Mesothelial cell of epicardium (in vitro differentiated cells): ENCODE measurements at regions not wholly inside any gene's neighbourhood (a gene's known extent, or its start where the extent isn't known, plus 50 kb on each side); places are given as distances from the start of the nearest gene placed in this dataset.
"Not testable (repeated sequence)": the region's sequence is repeated elsewhere in the genome, so short reads cannot be mapped to it uniquely, and the experiment has no call there.

Experiments used
- DNase-seq, 2 experiments: peaks; one replicate each; pipeline ENCODE4 v3.0.0; 2021; ENCODE audit warnings: low spot score in 2 of 2; ENCODE audit not compliant: unreplicated experiment in 2 of 2
- H3K27ac Mint-ChIP-seq: 2 replicates; pipeline ENCODE4 v1.8.0; 2021; ENCODE audit warnings: mixed read lengths
- H3K27me3 Mint-ChIP-seq: 2 replicates; pipeline ENCODE4 v1.8.0; 2021; ENCODE audit warnings: low read depth, mixed read lengths
- H3K36me3 Mint-ChIP-seq: 2 replicates; pipeline ENCODE4 v1.8.0; 2021; ENCODE audit warnings: mixed read lengths
- H3K4me1 Mint-ChIP-seq: 2 replicates; pipeline ENCODE4 v1.8.0; 2021; ENCODE audit warnings: mixed read lengths
- H3K4me3 Mint-ChIP-seq: 2 replicates; pipeline ENCODE4 v1.8.0; 2021; ENCODE audit warnings: mild to moderate bottlenecking, moderate library complexity, mixed read lengths
- H3K9me3 Mint-ChIP-seq: 2 replicates; pipeline ENCODE4 v1.8.0; 2021; ENCODE audit warnings: mixed read lengths
- TF ChIP-seq, protein P1 (sequence below): fragments of 200-600 bp; sonication (generic); IDR thresholded peaks from one replicate; pipeline ENCODE4 v1.5.0; 2021; ENCODE audit warnings: antibody characterized with exemption; ENCODE audit not compliant: unreplicated experiment

DNA sequence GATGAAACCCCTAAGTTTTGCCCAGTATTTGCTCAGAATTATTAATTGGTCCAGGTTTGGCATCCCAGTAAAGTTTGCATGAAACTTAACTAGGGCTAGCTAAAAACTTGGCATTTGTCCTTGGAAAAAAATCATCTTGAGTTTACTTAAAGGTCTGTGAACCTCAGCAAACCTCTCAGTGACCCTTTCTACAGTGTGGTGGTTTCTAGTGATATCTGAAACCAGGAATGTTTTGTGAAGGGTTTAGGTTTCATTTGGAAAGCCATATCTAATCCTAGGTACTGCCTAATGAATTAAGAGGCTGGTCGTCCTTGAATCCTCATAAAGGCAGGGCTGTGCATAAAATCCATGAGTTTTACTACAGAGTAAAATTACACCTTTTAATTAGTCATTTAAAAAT, 218.5 kb upstream of the ANKRD50 start:
- H3K36me3 Mint-ChIP-seq = no peaks in the 10 kb centered on the region
- H3K4me3 Mint-ChIP-seq = no peak overlapping the region
- DNase-seq = no peak
- H3K4me1 Mint-ChIP-seq = peaks cover 53% of the 10 kb centered on the region
- no peaks in the 10 kb centered on the region for H3K27me3 Mint-ChIP-seq
- TF ChIP-seq, protein P1, sequence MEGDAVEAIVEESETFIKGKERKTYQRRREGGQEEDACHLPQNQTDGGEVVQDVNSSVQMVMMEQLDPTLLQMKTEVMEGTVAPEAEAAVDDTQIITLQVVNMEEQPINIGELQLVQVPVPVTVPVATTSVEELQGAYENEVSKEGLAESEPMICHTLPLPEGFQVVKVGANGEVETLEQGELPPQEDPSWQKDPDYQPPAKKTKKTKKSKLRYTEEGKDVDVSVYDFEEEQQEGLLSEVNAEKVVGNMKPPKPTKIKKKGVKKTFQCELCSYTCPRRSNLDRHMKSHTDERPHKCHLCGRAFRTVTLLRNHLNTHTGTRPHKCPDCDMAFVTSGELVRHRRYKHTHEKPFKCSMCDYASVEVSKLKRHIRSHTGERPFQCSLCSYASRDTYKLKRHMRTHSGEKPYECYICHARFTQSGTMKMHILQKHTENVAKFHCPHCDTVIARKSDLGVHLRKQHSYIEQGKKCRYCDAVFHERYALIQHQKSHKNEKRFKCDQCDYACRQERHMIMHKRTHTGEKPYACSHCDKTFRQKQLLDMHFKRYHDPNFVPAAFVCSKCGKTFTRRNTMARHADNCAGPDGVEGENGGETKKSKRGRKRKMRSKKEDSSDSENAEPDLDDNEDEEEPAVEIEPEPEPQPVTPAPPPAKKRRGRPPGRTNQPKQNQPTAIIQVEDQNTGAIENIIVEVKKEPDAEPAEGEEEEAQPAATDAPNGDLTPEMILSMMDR = no peak
- H3K27ac Mint-ChIP-seq = peak overlapping the region; percentile 75
- H3K9me3 Mint-ChIP-seq = peaks cover 10% of the 10 kb centered on the region

DNA sequence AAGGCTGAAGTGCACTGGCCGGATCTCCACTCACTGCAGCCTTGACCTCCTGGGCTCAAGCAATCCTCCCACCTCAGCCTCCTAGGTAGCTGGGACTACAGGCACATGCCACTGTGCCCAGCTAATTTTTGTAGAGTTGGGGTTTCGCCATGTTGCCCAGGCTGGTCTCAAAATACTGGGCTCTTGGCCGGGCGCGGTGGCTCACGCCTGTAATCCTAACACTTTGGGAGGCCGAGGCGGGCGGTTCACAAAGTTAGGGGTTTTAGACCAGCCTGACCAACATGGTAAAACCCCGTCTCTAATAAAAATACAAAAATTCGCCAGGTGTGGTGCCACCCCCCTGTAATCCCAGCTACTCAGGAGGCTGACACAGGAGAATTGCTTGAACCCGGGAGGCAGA, 210.2 kb upstream of the ANKRD50 start:
- H3K27me3 Mint-ChIP-seq, H3K36me3 Mint-ChIP-seq, H3K27ac Mint-ChIP-seq, H3K4me3 Mint-ChIP-seq, H3K9me3 Mint-ChIP-seq, DNase-seq, H3K4me1 Mint-ChIP-seq: not testable (repeated sequence)

DNA sequence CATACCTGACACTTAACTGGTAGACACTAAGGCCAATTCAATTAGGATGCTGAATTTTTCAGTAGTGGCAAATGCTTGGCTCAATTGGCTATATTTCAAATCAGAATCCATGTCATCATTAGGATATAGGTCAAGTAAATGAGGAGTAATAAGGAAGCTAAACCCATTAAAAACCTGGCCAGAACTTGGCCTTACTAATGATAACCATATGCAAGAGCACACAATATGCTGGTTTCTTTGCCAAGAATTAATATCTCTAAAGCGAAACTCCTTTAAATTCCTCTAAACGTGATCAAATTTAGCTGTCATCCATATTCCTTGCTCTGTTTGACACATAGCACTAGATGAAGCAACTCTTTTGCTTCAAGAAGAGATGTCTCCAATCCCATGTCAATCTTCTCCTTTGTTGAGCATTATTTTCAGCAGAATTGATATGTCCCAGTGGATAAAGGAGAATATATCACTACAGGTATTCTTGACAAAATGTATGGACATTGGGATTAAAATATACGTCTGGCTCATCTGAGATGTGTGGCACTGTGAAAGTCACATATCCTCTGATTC, 206.1 kb upstream of the ANKRD50 start:
- H3K9me3 Mint-ChIP-seq = peaks cover 4% of the 10 kb centered on the region

DNA sequence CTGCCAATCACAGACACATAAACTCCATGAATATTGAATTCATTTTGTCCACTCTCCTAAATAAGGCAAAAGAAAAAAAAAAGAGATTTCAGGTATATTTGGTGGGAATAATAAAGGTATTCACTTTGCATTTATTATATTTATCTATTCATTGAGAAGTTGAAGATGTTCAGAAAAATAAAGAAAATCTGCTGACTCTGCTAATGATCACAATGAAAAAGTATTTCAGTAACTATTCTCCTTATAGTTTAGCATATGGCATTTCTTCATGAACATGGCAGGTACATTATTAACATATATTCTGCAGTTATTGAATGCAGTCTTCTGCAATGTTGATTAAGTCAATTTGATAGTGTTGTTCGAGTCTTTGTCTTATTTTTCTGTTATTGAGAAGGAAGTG, 202.5 kb upstream of the ANKRD50 start:
- Mint-ChIP-seq H3K4me3 (no peak overlapping the region), H3K36me3 (peaks cover 14% of the 10 kb centered on the region), H3K4me1 (no peaks in the 10 kb centered on the region), H3K27ac (no peak overlapping the region), H3K27me3 (no peaks in the 10 kb centered on the region), H3K9me3 (peaks cover 25% of the 10 kb centered on the region)
- DNase-seq = no peak
- TF ChIP-seq, protein P1 = no peak

More for the DNA sequence above, 206.1 kb upstream of the ANKRD50 start:
- TF ChIP-seq, protein P1 = no peak
- peaks cover 2% of the 10 kb centered on the region for H3K36me3 Mint-ChIP-seq
- no peak overlapping the region for H3K27ac Mint-ChIP-seq
- H3K4me3 Mint-ChIP-seq = no peak overlapping the region
- no peaks in the 10 kb centered on the region for H3K27me3 Mint-ChIP-seq
- H3K4me1 Mint-ChIP-seq = peaks cover 3% of the 10 kb centered on the region
- DNase-seq = no peak

- TF ChIP-seq, protein P1 = no peak
- H3K4me3 Mint-ChIP-seq = no peak overlapping the region
- no peaks in the 10 kb centered on the region for H3K4me1 Mint-ChIP-seq
- H3K36me3 Mint-ChIP-seq = peaks cover 14% of the 10 kb centered on the region
- H3K9me3 Mint-ChIP-seq = peaks cover 25% of the 10 kb centered on the region
- H3K27me3 Mint-ChIP-seq = no peaks in the 10 kb centered on the region
- no peak for DNase-seq
- no peak overlapping the region for H3K27ac Mint-ChIP-seq
Observed at GRCh38 chr4:124913237-124913636, 200.7 kb upstream of the ANKRD50 start.

- TF ChIP-seq, protein P1 = no peak
- H3K27ac Mint-ChIP-seq = no peak overlapping the region
- peaks cover 25% of the 10 kb centered on the region for H3K9me3 Mint-ChIP-seq
- DNase-seq = no peak
- no peak overlapping the region for H3K4me3 Mint-ChIP-seq
- peaks cover under 1% of the 10 kb centered on the region for H3K4me1 Mint-ChIP-seq
- peaks cover 14% of the 10 kb centered on the region for H3K36me3 Mint-ChIP-seq
- H3K27me3 Mint-ChIP-seq = no peaks in the 10 kb centered on the region
Observed at GRCh38 chr4:124910327-124910726, 197.8 kb upstream of the ANKRD50 start.
